ENCODE measurements at regions not wholly inside any gene's neighbourhood (a gene's known extent, or its start where the extent isn't known, plus 50 kb on each side); places are given as distances from the start of the nearest gene placed in this dataset.

DNA sequence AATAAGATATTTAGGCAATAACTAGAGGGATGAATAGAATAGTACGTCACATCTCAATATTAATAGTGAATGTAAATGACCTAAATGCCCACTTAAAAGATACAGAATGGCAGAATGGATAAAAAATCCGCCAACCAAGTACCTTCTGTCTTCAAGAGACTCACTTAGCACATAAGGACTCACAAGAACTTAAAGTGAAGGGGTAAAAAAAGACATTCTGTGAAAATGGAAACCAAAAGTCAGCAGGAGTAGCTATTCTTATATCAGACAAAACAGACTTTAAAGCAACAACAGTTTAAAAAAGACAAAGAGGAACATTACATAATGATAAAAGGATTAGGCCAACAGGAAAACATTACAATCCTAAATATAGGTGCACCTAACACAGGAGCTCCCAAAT is 56.7 kb upstream of the DSC1 start:
- WGBS, 2 experiments (ENCODE audit: extremely low coverage in 1 of 2, insufficient coverage in 1 of 2, insufficient read length in 1 of 2, insufficient replicate concordance in 2 of 2, low coverage in 1 of 2, low lambda C conversion rate in 2 of 2, missing lambda C conversion rate in 1 of 2) = 80% methylated on average over 2 of the region's 2 CpGs; no CpG with 5 or more reads in 1 of the 2 experiments
- H3K18ac ChIP-seq (ENCODE audit: extremely low read depth, low read length) = no peak overlapping the region
- no peak overlapping the region for H2BK15ac ChIP-seq (ENCODE audit: low read length)
- H2BK5ac ChIP-seq (ENCODE audit: low read depth, low read length) = no peak overlapping the region
- DNase-seq (ENCODE audit: low read depth in 1 of 2, low spot score in 2 of 2) (no peak), FAIRE-seq (no peak)
- H3K14ac ChIP-seq (ENCODE audit: insufficient read length) = no peak overlapping the region
- H3K9me3 ChIP-seq (ENCODE audit: insufficient read depth in 2 of 2, low read depth in 1 of 2, low read length in 1 of 2) = 0 out of 4 replicates have a peak, but pooled peaks cover 0 to 3% of the 10 kb centered on the region in 2 experiments
- H3K23me2 ChIP-seq (ENCODE audit: low read depth, low read length) = no peaks in the 10 kb centered on the region
- POLR2A ChIA-PET (ENCODE audit: partially characterized antibody) = no interaction called here
- H2AFZ ChIP-seq (ENCODE audit: low read length) = no peak overlapping the region
- H2BK120ac ChIP-seq (replicated peaks; ENCODE audit: low read depth, low read length) = no peak overlapping the region
- H3K79me2 ChIP-seq (ENCODE audit: control insufficient read depth in 1 of 2, insufficient read depth in 2 of 2, low read length in 2 of 2) = no peaks in the 10 kb centered on the region
- no peak overlapping the region for H3K27ac ChIP-seq (ENCODE audit: low read depth, low read length)
- H3K4ac ChIP-seq (replicated peaks; ENCODE audit: insufficient read length, low read depth, low read length) = no peak overlapping the region
- H3K9ac ChIP-seq (replicated peaks in 1 of 4; ENCODE audit: extremely low read depth in 1 of 4, low read depth in 3 of 4, low read length in 3 of 4) = no peak overlapping the region
- no peak overlapping the region for H4K8ac ChIP-seq (ENCODE audit: extremely low read depth, insufficient read depth, low read length)
- no peak overlapping the region for H3K56ac ChIP-seq (replicated peaks; ENCODE audit: insufficient read length, low read depth, low read length)
- no peak overlapping the region for H2BK12ac ChIP-seq (ENCODE audit: low read depth, low read length)
- CTCF ChIA-PET (ENCODE audit: partially characterized antibody) = interaction anchor here (0.6 to 1.2 kb wide), 3 partner anchors 22 to 507 kb away, joined by 3 to 5 read pairs (median 3); no protein-coding TSS in a partner anchor
- H3K4me2 ChIP-seq (ENCODE audit: insufficient read depth in 1 of 2, low read depth in 2 of 2, low read length in 2 of 2) = no peak overlapping the region
- no peaks in the 10 kb centered on the region for H3K36me3 ChIP-seq (ENCODE audit: control insufficient read depth in 2 of 4, insufficient read depth in 4 of 4, low read length in 3 of 4)
- H4K91ac ChIP-seq (replicated peaks; ENCODE audit: insufficient read length, low read length) = no peak overlapping the region
- no peaks in the 10 kb centered on the region for H4K20me1 ChIP-seq (replicated peaks in 1 of 2; ENCODE audit: control insufficient read depth in 1 of 2, insufficient read depth in 2 of 2, low read length in 2 of 2)
- no peak overlapping the region for H2BK20ac ChIP-seq (ENCODE audit: low read length)
- TF ChIP-seq, protein P1, sequence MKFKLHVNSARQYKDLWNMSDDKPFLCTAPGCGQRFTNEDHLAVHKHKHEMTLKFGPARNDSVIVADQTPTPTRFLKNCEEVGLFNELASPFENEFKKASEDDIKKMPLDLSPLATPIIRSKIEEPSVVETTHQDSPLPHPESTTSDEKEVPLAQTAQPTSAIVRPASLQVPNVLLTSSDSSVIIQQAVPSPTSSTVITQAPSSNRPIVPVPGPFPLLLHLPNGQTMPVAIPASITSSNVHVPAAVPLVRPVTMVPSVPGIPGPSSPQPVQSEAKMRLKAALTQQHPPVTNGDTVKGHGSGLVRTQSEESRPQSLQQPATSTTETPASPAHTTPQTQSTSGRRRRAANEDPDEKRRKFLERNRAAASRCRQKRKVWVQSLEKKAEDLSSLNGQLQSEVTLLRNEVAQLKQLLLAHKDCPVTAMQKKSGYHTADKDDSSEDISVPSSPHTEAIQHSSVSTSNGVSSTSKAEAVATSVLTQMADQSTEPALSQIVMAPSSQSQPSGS (IDR thresholded peaks at IDR 0.05; ENCODE audit: low read length) = no peak
- no peaks in the 10 kb centered on the region for H3K79me1 ChIP-seq (ENCODE audit: low read depth, low read length)
- H3K27me3 ChIP-seq (replicated peaks in 1 of 4; ENCODE audit: control insufficient read depth in 3 of 4, extremely low read depth in 1 of 4, insufficient read depth in 3 of 4, low read length in 3 of 4) = no peaks in the 10 kb centered on the region
- no peak overlapping the region for H2AK5ac ChIP-seq (ENCODE audit: low read depth, low read length)
- H3K23ac ChIP-seq (ENCODE audit: insufficient read length) = no peak overlapping the region
- H4K5ac ChIP-seq (ENCODE audit: insufficient read length, low read depth, low read length) = no peak overlapping the region
- H3K4me1 ChIP-seq (replicated peaks in 1 of 4; ENCODE audit: control insufficient read depth in 3 of 4, insufficient read depth in 4 of 4, low read length in 3 of 4) = peaks cover 0 to 4% (median 1%) of the 10 kb centered on the region in 4 experiments; a peak in 4 of 7 replicates
- H3K4me3 ChIP-seq (ENCODE audit: extremely low read depth in 1 of 4, insufficient read depth in 2 of 4, low read depth in 3 of 4, low read length in 4 of 4) = no peak overlapping the region

Measured in H1 (cell line).